Inflammatory macrophage treated with lipopolysaccharide for 4 hours (primary cell): ENCODE measurements at regions not wholly inside any gene's neighbourhood (a gene's known extent, or its start where the extent isn't known, plus 50 kb on each side); places are given as distances from the start of the nearest gene placed in this dataset.
A peak's percentile ranks its signal among the peaks of the same experiment; 100 is the strongest.
"Not testable (repeated sequence)": the region's sequence is repeated elsewhere in the genome, so short reads cannot be mapped to it uniquely, and the experiment has no call there.

Experiments
- DNase-seq: peaks from one replicate; pipeline ENCODE4 v3.0.0-alpha.2; 2020

GRCh38 chr7:39825401-39825980, 124.6 kb upstream of the CDK13 start:
- DNase-seq: no peak

- DNase-seq: no peak
Observed at GRCh38 chr7:39826166-39826565, 123.9 kb upstream of the CDK13 start.

- DNase-seq: no peak
Observed at GRCh38 chr7:39827571-39827970, 122.5 kb upstream of the CDK13 start.

GRCh38 chr7:39829028-39829427, 121.0 kb upstream of the CDK13 start:
- no peak for DNase-seq

GRCh38 chr7:39832519-39833085, 117.5 kb upstream of the CDK13 start:
- no peak for DNase-seq

GRCh38 chr7:39833180-39833799, 116.8 kb upstream of the CDK13 start:
- DNase-seq: peak; percentile 23

GRCh38 chr7:39833865-39834634, 116.0 kb upstream of the CDK13 start:
- not testable (repeated sequence) for DNase-seq

- DNase-seq: peak; percentile 13
Observed at GRCh38 chr7:39838326-39838725, 111.7 kb upstream of the CDK13 start.

- no peak for DNase-seq
Observed at GRCh38 chr7:39845006-39845405, 105.0 kb upstream of the CDK13 start.

GRCh38 chr7:39847227-39847626, 102.8 kb upstream of the CDK13 start:
- no peak for DNase-seq

- no peak for DNase-seq
Observed at GRCh38 chr7:39851466-39852045, 98.5 kb upstream of the CDK13 start.

- DNase-seq: not testable (repeated sequence)
Observed at GRCh38 chr7:39854616-39855324, 95.3 kb upstream of the CDK13 start.

GRCh38 chr7:39855325-39855674, 94.8 kb upstream of the CDK13 start:
- DNase-seq: no peak

- DNase-seq: peak; percentile 14
Observed at GRCh38 chr7:39863675-39864322, 86.3 kb upstream of the CDK13 start.

- peak; percentile 73 for DNase-seq
Observed at GRCh38 chr7:39869888-39870522, 80.1 kb upstream of the CDK13 start.

GRCh38 chr7:39871610-39872009, 78.4 kb upstream of the CDK13 start:
- DNase-seq: not testable (repeated sequence)

GRCh38 chr7:39880556-39880955, 69.5 kb upstream of the CDK13 start:
- no peak for DNase-seq

GRCh38 chr7:39882148-39882784, 67.8 kb upstream of the CDK13 start:
- no peak for DNase-seq

GRCh38 chr7:39883812-39884390, 66.2 kb upstream of the CDK13 start:
- no peak for DNase-seq

- no peak for DNase-seq
Observed at GRCh38 chr7:39888171-39888853, 61.7 kb upstream of the CDK13 start.
